Tibial artery (tissue), 4 donors: ENCODE measurements at regions not wholly inside any gene's neighbourhood (a gene's known extent, or its start where the extent isn't known, plus 50 kb on each side); places are given as distances from the start of the nearest gene placed in this dataset.

Experiments used
- DNase-seq, 2 donors: peaks; one replicate each; pipeline ENCODE4 v3.0.0-alpha.2; 2019
- H3K27ac ChIP-seq, 2 donors: fragments of 200-600 bp; sonication (generic) in 1 of 2; 1 replicate in 1 of 2; 2 replicates in 1 of 2; pipeline ENCODE4 v1.5.1; 2018 to 2019; ENCODE audit warnings: mild to moderate bottlenecking in 1 of 2
- H3K27me3 ChIP-seq, 2 donors: fragments of 200-600 bp; sonication (generic) in 1 of 2; one replicate each; pipeline versions ENCODE4 v1.5.1 to v1.6.0; 2016 to 2019
- H3K36me3 ChIP-seq, 3 donors: fragments of 200-600 bp; sonication (generic) in 2 of 3; one replicate each; pipeline ENCODE4 v1.5.1; 2016 to 2019; ENCODE audit warnings: mild to moderate bottlenecking in 2 of 3
- H3K4me1 ChIP-seq, 4 donors: fragments of 200-600 bp; sonication (generic) in 2 of 4; 1 replicate in 3 of 4; 2 replicates in 1 of 4; pipeline ENCODE4 v1.5.1; 2016 to 2019
- H3K4me3 ChIP-seq, 2 donors: fragments of 200-600 bp; sonication (generic) in 1 of 2; 1 replicate in 1 of 2; 2 replicates in 1 of 2; pipeline ENCODE4 v1.5.1; 2018 to 2019; ENCODE audit warnings: mild to moderate bottlenecking in 2 of 2
- H3K9me3 ChIP-seq, 3 donors: fragments of 200-600 bp; sonication (generic) in 1 of 3; one replicate each; pipeline ENCODE4 v1.5.1; 2016 to 2019
- CTCF ChIP-seq, 2 experiments: fragments of 200-600 bp in 1 of 2; fragments of 450-650 bp in 1 of 2; IDR thresholded peaks; one replicate each; pipeline ENCODE4 v1.5.1; 2017 to 2019; ENCODE audit warnings: antibody characterized with exemption in 2 of 2, mild to moderate bottlenecking in 1 of 2, moderate library complexity in 1 of 2
- intact Hi-C: fragments of 100-400 bp; cut with DNase I; formaldehyde crosslinking; loops from one replicate; pipeline ENCODE4 v1.15.0; 2023; ENCODE audit warnings: low total_unique reads

DNA sequence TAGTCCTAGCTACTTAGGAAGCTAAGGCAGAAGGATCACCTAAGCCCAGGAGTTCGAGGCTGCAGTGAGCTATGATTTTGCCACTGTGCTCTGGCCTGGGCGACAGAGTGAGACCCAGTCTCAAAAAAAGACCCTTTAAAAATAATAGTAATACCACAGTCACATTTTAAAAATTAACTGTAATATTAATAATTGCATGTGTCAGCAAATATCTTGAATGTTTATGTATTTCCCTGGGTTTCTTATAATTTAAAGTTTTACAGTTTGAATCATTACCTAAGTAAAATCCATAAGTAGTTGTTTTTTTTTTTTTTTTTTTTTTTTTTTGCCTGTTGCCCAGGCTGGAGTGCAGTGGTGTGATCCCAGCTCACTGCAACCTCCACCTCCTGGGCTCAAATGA lies 69.2 kb downstream of the LYZL2 start:
- intact Hi-C loops = no loop called here
- TF ChIP-seq CTCF (IDR thresholded peaks at IDR 0.05) = no peak
- no peak overlapping the region for H3K4me3 ChIP-seq
- no peak overlapping the region for H3K27ac ChIP-seq
- H3K9me3 ChIP-seq = no peaks in the 10 kb centered on the region
- no peaks in the 10 kb centered on the region for H3K27me3 ChIP-seq
- no peaks in the 10 kb centered on the region for H3K4me1 ChIP-seq
- H3K36me3 ChIP-seq = no peaks in the 10 kb centered on the region
- DNase-seq = no peak

- intact Hi-C loops = no loop called here
- Histone ChIP-seq H3K27me3 (no peaks in the 10 kb centered on the region), H3K36me3 (no peaks in the 10 kb centered on the region), H3K4me3 (no peak overlapping the region), H3K4me1 (no peaks in the 10 kb centered on the region), H3K27ac (no peak overlapping the region), H3K9me3 (no peaks in the 10 kb centered on the region)
- no peak for TF ChIP-seq CTCF (IDR thresholded peaks at IDR 0.05)
- DNase-seq = no peak
These were observed 70.4 kb downstream of the LYZL2 start for GRCh38 chr10:30559180-30559579.

- Histone ChIP-seq H3K4me1 (peaks cover 0 to 4% (median 1%) of the 10 kb centered on the region in 4 donors), H3K27ac (no peak overlapping the region), H3K27me3 (no peaks in the 10 kb centered on the region), H3K36me3 (no peaks in the 10 kb centered on the region), H3K4me3 (no peak overlapping the region), H3K9me3 (no peaks in the 10 kb centered on the region)
- no peak for DNase-seq
- intact Hi-C loops = no loop called here
- TF ChIP-seq CTCF (IDR thresholded peaks at IDR 0.05) = no peak
These were observed 71.1 kb downstream of the LYZL2 start for GRCh38 chr10:30558411-30558810.

DNA sequence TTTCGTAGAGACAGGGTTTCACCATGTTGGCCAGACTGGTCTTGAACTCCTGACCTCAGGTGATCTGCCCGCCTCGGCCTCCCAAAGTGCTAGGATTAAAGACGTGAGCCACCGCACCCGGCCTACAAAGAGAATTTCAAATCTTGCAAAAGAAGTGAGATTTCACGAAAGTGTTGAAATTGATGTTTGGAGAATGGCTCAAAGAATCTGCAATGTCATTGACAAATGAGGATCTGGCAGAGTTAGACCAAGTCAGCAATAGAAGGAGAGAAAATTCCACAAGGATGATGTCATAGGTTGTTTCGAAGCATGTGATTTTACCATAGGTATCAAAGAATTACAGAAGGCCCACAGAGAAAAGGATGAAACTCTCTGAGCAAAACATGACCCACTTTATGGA lies 71.7 kb downstream of the LYZL2 start:
- no peak for DNase-seq
- Histone ChIP-seq H3K27me3 (no peaks in the 10 kb centered on the region), H3K9me3 (no peaks in the 10 kb centered on the region), H3K4me3 (no peak overlapping the region), H3K4me1 (peaks cover 0 to 6% (median 2%) of the 10 kb centered on the region in 4 donors), H3K36me3 (no peaks in the 10 kb centered on the region), H3K27ac (no peak overlapping the region)
- intact Hi-C loops = no loop called here
- no peak for TF ChIP-seq CTCF (IDR thresholded peaks at IDR 0.05)

DNA sequence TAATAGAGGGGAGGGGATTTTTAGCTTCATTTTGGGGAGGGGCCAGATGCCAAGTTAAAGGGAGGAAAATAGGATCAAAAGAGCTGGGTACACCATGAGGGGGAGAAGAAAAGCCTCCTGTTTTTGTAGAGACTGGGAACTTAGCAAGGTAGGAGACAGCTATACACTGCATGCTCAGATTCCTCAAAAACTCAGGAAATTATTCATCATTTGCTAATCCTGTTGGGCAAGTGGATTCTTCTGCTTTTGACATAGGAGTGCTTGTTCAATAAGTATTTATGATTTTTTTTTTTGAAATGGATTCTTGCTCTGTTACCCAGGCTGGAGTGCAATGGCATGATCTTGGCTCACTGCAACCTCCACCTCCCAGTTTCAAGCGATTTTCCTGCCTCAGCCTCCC lies 73.4 kb downstream of the LYZL2 start:
- Histone ChIP-seq H3K36me3 (no peaks in the 10 kb centered on the region), H3K4me1 (peaks cover 0 to 6% (median 2%) of the 10 kb centered on the region in 4 donors), H3K4me3 (no peak overlapping the region), H3K27ac (no peak overlapping the region), H3K27me3 (no peaks in the 10 kb centered on the region), H3K9me3 (no peaks in the 10 kb centered on the region)
- intact Hi-C loops = no loop called here
- no peak for TF ChIP-seq CTCF (IDR thresholded peaks at IDR 0.05)
- no peak for DNase-seq

- peaks cover 0 to 6% (median 2%) of the 10 kb centered on the region in 4 donors for H3K4me1 ChIP-seq
- H3K9me3 ChIP-seq = no peaks in the 10 kb centered on the region
- H3K4me3 ChIP-seq = no peak overlapping the region
- no peak for TF ChIP-seq CTCF (IDR thresholded peaks at IDR 0.05)
- no peak overlapping the region for H3K27ac ChIP-seq
- intact Hi-C loops = no loop called here
- H3K27me3 ChIP-seq = no peaks in the 10 kb centered on the region
- no peaks in the 10 kb centered on the region for H3K36me3 ChIP-seq
- DNase-seq = no peak
These were observed 74.1 kb downstream of the LYZL2 start for GRCh38 chr10:30555465-30555864.
